ENCODE measurements at regions not wholly inside any gene's neighbourhood (a gene's known extent, or its start where the extent isn't known, plus 50 kb on each side); places are given as distances from the start of the nearest gene placed in this dataset.

DNA sequence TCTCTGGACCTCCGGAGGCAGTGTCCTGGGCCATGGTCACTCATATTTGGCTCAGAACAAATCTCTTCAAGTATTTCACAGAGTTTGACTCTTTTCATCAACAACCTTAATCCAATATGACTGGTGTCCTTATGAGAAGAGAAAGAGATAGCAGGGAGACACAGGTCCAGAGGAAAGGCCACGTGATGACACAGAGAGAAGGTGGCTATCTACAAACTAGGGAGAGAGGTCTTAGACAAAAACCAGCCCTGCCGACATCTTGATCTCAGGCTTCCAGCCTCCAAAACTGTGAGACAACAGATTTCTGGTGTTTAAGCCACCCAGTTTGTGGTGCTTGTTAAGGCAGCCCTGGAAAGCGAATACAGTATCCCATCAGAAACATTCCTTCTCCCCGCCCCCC lies 237.1 kb upstream of the PROK2 start:
- no peak overlapping the region for H3K4ac ChIP-seq (replicated peaks; ENCODE audit: insufficient read length, low read depth, low read length)
- FAIRE-seq (no peak), DNase-seq (ENCODE audit: low read depth in 1 of 2, low spot score in 2 of 2) (no peak)
- H3K18ac ChIP-seq (ENCODE audit: extremely low read depth, low read length): no peak overlapping the region
- no peaks in the 10 kb centered on the region; the same call in 1 of the 2 replicates for H3K79me1 ChIP-seq (ENCODE audit: low read depth, low read length)
- no peak overlapping the region for H2BK120ac ChIP-seq (replicated peaks; ENCODE audit: low read depth, low read length)
- no peak for TF ChIP-seq ZNF274 (IDR thresholded peaks at IDR 0.05; ENCODE audit: borderline replicate concordance, extremely low read depth, low read length)
- TF ChIP-seq EGR1 (IDR thresholded peaks at IDR 0.05; ENCODE audit: borderline replicate concordance, low read depth, low read length): no peak
- TF ChIP-seq KDM4A (IDR thresholded peaks at IDR 0.05; ENCODE audit: low read depth, low read length, severe bottlenecking): no peak
- TF ChIP-seq GABPA (IDR thresholded peaks at IDR 0.05; ENCODE audit: borderline replicate concordance, insufficient read depth, low read length): no peak
- TF ChIP-seq NRF1 (IDR thresholded peaks at IDR 0.05; ENCODE audit: low read depth, low read length): no peak
- TF ChIP-seq RNF2 (IDR thresholded peaks at IDR 0.05; ENCODE audit: borderline replicate concordance, low read depth, low read length, missing control alignments, poor library complexity, severe bottlenecking): no peak
- H3K14ac ChIP-seq (ENCODE audit: insufficient read length): no peak overlapping the region
- H4K20me1 ChIP-seq (replicated peaks in 1 of 2; ENCODE audit: control insufficient read depth in 1 of 2, insufficient read depth in 2 of 2, low read length in 2 of 2): no peaks in the 10 kb centered on the region
- H3K4me3 ChIP-seq (ENCODE audit: extremely low read depth in 1 of 4, insufficient read depth in 2 of 4, low read depth in 3 of 4, low read length in 4 of 4): no peak overlapping the region
- no peak overlapping the region for H2AFZ ChIP-seq (ENCODE audit: low read length)
- H3K9me3 ChIP-seq (ENCODE audit: insufficient read depth in 2 of 2, low read depth in 1 of 2, low read length in 1 of 2): peaks cover 10 to 13% of the 10 kb centered on the region in 2 experiments; a peak in 3 of 4 replicates
- H4K5ac ChIP-seq (ENCODE audit: insufficient read length, low read depth, low read length): no peak overlapping the region
- H3K36me3 ChIP-seq (ENCODE audit: control insufficient read depth in 2 of 4, insufficient read depth in 4 of 4, low read length in 3 of 4): peaks cover 0 to 7% (median 2%) of the 10 kb centered on the region in 4 experiments; a peak in 2 of 8 replicates
- no peak overlapping the region for H4K8ac ChIP-seq (ENCODE audit: extremely low read depth, insufficient read depth, low read length)
- H3K9ac ChIP-seq (replicated peaks in 1 of 4; ENCODE audit: extremely low read depth in 1 of 4, low read depth in 3 of 4, low read length in 3 of 4): no peak overlapping the region
- H3K27ac ChIP-seq (ENCODE audit: low read depth, low read length): no peak overlapping the region
- no peak overlapping the region for H3K23ac ChIP-seq (ENCODE audit: insufficient read length)
- no peak overlapping the region for H3K4me2 ChIP-seq (ENCODE audit: insufficient read depth in 1 of 2, low read depth in 2 of 2, low read length in 2 of 2)
- H4K91ac ChIP-seq (replicated peaks; ENCODE audit: insufficient read length, low read length): no peak overlapping the region
- H2AK5ac ChIP-seq (ENCODE audit: low read depth, low read length): no peak overlapping the region
- no peak overlapping the region for H2BK5ac ChIP-seq (ENCODE audit: low read depth, low read length)
- H3K23me2 ChIP-seq (ENCODE audit: low read depth, low read length): no peaks in the 10 kb centered on the region
- H3K79me2 ChIP-seq (ENCODE audit: control insufficient read depth in 1 of 2, insufficient read depth in 2 of 2, low read length in 2 of 2): no peaks in the 10 kb centered on the region
- 84% methylated on average over 5 of the region's 5 CpGs; no CpG with 5 or more reads in 1 of the 2 experiments for WGBS, 2 experiments (ENCODE audit: extremely low coverage in 1 of 2, insufficient coverage in 1 of 2, insufficient read length in 1 of 2, insufficient replicate concordance in 2 of 2, low coverage in 1 of 2, low lambda C conversion rate in 2 of 2, missing lambda C conversion rate in 1 of 2)
- H3K27me3 ChIP-seq (replicated peaks in 1 of 4; ENCODE audit: control insufficient read depth in 3 of 4, extremely low read depth in 1 of 4, insufficient read depth in 3 of 4, low read length in 3 of 4): no peaks in the 10 kb centered on the region
- H3K56ac ChIP-seq (replicated peaks; ENCODE audit: insufficient read length, low read depth, low read length): no peak overlapping the region
- no peak overlapping the region for H2BK20ac ChIP-seq (ENCODE audit: low read length)
- H2BK12ac ChIP-seq (ENCODE audit: low read depth, low read length): no peak overlapping the region
- CTCF ChIA-PET (ENCODE audit: partially characterized antibody): interaction anchor here (1.0 kb wide), 1 partner anchor 116 kb away, joined by 3 read pairs; no protein-coding TSS in a partner anchor
- POLR2A ChIA-PET (ENCODE audit: partially characterized antibody): no interaction called here
- no peak overlapping the region for H2BK15ac ChIP-seq (ENCODE audit: low read length)
- no peaks in the 10 kb centered on the region for H3K4me1 ChIP-seq (replicated peaks in 1 of 4; ENCODE audit: control insufficient read depth in 3 of 4, insufficient read depth in 4 of 4, low read length in 3 of 4)

Data from H1 (cell line).